GM18873 (cell line): ENCODE measurements at regions not wholly inside any gene's neighbourhood (a gene's known extent, or its start where the extent isn't known, plus 50 kb on each side); places are given as distances from the start of the nearest gene placed in this dataset.

Experiments
- ATAC-seq: cut with Tn5 transposase; IDR thresholded peaks from one replicate; pipeline ENCODE4 v1.9.1; 2021; ENCODE audit warnings: mild to moderate bottlenecking, moderate library complexity, moderate number of reproducible peaks; ENCODE audit not compliant: unreplicated experiment, low FRiP score

- no peak for ATAC-seq
These were observed 62.5 kb upstream of the SYNCRIP start for GRCh38 chr6:85705220-85705619.

GRCh38 chr6:85703406-85703805, 60.7 kb upstream of the SYNCRIP start:
- no peak for ATAC-seq
